DMS 273 treated with DMSO at 0.1 percent for 48 hours (cell line): ENCODE measurements at regions not wholly inside any gene's neighbourhood (a gene's known extent, or its start where the extent isn't known, plus 50 kb on each side); places are given as distances from the start of the nearest gene placed in this dataset.

Experiments used
- DNase-seq: peaks from one replicate; lab custom pipeline; 2025; lab: John Stamatoyannopoulos, UW

GRCh38 chr9:129240581-129241211 is 62.6 kb upstream of the IER5L start:
- DNase-seq = no peak

DNA sequence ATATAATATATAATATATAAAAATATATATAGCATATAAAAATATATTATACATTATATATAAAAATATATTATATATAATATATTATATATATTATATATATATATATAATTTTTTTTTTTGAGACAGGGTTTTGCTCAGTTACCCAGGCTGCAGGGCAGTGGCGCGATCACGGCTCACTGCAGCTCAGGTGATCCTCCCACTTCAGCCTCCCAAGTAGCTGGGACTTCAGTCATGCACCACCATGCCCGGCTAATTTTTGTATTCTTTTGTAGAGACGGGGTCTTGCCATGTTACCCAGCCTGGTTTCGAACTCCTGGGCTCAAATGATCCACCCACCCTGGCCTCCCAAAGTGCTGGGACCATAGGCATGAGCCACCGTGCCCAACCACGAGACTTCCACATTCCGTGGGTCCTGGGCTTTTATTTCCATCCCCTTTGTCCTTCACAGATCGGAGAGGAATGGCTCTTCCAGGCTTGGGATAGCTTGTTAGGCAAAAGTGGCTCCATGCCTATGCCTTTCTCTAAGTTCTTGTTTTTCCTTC is 62.0 kb upstream of the IER5L start:
- no peak for DNase-seq

DNA sequence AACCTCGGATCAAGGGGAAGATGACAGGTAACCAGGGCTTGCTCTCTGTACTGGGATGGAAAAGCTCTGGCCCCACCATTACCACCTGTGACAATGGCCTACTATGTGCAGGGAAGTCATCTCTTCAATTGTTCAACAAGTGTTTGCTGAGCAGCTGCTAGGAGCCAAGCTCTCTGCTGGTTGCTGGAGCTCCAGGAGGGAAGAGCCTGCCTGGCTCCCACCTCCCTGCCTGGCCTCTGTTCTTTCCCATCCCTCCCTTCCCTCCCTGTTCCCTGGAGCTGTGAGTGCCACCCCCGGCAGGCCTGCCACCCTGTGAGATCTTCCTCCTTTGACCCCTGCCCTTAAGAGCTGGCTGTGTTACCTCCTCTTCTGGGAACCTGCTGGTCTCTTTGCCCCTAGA is 59.7 kb upstream of the IER5L start:
- no peak for DNase-seq

GRCh38 chr9:129237164-129237611 is 59.1 kb upstream of the IER5L start:
- DNase-seq = no peak

DNA sequence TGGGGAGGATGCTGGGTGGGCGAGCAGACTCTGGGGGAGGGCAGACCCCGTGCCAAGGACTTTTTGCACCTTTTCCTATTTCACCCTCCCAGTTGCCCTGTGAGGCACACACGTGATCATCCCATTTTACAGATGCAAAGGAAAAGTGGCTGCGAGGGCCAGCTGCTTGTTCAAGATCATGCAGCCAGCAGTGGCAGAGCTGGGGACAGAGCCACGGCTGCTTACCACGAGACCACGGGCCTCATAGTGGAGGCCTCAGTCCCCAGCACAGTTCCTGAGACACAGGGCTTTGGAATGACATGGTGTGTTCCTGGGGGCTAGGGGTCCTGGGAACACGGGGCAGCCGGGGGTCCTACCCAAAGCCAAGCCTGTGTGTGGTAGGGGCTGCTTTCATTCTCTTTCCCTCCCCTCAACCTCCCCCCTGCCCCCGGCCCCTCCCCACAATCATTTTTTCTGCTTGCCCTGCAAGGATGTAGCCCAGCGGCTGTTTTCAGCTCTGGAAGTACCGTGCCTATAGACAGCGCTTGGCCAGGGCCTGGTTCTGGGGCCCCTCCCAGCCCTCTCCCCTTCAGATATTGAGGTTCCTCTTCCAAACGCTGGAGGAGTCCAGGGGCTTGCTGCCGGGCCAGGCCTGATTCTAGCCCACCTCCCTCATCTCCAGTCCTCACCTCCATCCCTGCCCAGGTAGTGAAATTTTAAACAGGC is 58.5 kb upstream of the IER5L start:
- DNase-seq = no peak

GRCh38 chr9:129235931-129236331 is 57.9 kb upstream of the IER5L start:
- no peak for DNase-seq

GRCh38 chr9:129235041-129235930 is 57.2 kb upstream of the IER5L start:
- no peak for DNase-seq

- DNase-seq = no peak
These were observed 56.4 kb upstream of the IER5L start for GRCh38 chr9:129234491-129234890.

- no peak for DNase-seq
These were observed 55.0 kb upstream of the IER5L start for GRCh38 chr9:129232839-129233591.

DNA sequence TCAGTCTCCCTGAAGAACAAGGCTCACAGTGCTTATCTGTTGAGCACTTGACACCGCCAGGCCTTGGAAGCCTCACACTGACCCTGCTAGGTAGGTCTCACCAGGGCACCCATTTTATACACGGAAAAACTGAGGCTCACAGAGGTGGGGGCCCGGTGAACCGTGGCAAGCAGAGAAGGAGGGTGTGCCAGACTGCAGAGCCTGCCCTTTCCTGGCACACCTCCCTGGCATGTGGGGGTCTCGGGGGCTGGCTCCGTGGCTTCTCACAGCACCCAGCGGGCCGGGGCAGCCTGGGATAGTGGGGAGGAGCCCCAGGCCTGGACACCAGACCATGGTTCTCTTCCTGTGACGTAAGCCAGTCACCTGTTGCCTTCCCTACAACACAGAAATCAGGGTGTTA is 53.7 kb upstream of the IER5L start:
- DNase-seq = no peak

DNA sequence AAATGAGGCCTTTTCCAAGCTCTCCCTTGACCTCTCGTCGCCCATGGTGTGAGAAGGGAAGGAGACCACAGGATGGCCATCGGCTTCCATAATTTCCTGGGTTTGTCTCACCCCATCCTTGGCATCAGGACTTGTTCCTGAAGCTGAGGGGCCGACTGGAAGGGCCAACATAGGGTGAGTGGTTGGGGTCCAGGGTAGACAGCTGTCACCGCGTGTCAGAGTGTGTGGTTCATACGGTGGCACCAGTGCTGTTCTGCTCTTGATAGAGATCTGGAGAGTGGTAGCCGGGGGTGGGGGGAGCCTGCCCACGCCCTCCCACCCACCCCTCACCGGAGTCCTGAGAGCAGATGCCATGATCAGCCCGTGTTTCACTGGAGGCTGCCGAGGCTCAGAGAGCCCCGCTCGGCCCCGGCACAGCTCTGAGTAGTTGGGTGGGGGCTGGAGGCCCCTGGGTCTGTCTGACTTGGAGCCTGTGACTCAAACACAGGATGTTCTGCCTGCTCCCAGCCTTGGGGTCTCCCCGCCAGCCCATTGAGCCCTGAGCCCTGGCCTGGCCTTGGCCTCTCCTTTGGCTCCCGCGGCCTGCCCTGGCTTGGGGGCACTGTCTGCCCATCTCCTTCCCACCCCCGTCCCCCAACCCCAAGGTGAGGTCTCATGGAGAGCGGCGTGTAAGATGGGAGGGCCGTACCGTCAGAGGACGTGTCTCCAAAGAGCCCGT is 53.1 kb upstream of the IER5L start:
- DNase-seq = no peak

- DNase-seq = no peak
These were observed 52.2 kb upstream of the IER5L start for GRCh38 chr9:129230302-129230701.
